Gastroesophageal sphincter (tissue), 3 donors: ENCODE measurements at regions not wholly inside any gene's neighbourhood (a gene's known extent, or its start where the extent isn't known, plus 50 kb on each side); places are given as distances from the start of the nearest gene placed in this dataset.

Source experiments
- CTCF ChIP-seq, 4 experiments: fragments of 200-600 bp in 2 of 4; fragments of 450-650 bp in 2 of 4; sonication (generic) in 1 of 4; IDR thresholded peaks; one replicate each; pipeline ENCODE4 v1.5.1; 2017 to 2019; ENCODE audit warnings: antibody characterized with exemption in 4 of 4, mild to moderate bottlenecking in 2 of 4, moderate library complexity in 2 of 4
- POLR2A ChIP-seq, 2 donors: fragments of 450-650 bp; IDR thresholded peaks; one replicate each; pipeline ENCODE4 v1.6.1; 2017; ENCODE audit warnings: antibody characterized with exemption in 2 of 2, mild to moderate bottlenecking in 2 of 2, moderate library complexity in 1 of 2
- POLR2AphosphoS5 ChIP-seq: sonication (generic); formaldehyde crosslinking; IDR thresholded peaks from one replicate; pipeline ENCODE4 v1.6.1; 2017; ENCODE audit warnings: antibody characterized with exemption

GRCh38 chr3:76679541-76679940 is 360.4 kb upstream of the ROBO2 start:
- TF ChIP-seq CTCF (IDR thresholded peaks at IDR 0.05): no peak
- TF ChIP-seq POLR2A (IDR thresholded peaks at IDR 0.05): no peak
- TF ChIP-seq POLR2AphosphoS5: no peak
